ENCODE measurements at regions not wholly inside any gene's neighbourhood (a gene's known extent, or its start where the extent isn't known, plus 50 kb on each side); places are given as distances from the start of the nearest gene placed in this dataset.

- TF ChIP-seq POLR2A (IDR thresholded peaks at IDR 0.05; ENCODE audit: low read depth, low read length) (no peak), POLR2AphosphoS5 (IDR thresholded peaks at IDR 0.05; ENCODE audit: low read depth, low read length) (no peak)
Observed at GRCh38 chr13:47218611-47219010, 321.8 kb upstream of the HTR2A start.
